GM19395 (cell line): ENCODE measurements at regions not wholly inside any gene's neighbourhood (a gene's known extent, or its start where the extent isn't known, plus 50 kb on each side); places are given as distances from the start of the nearest gene placed in this dataset.
"Not testable (repeated sequence)": the region's sequence is repeated elsewhere in the genome, so short reads cannot be mapped to it uniquely, and the experiment has no call there.

Experiments used
- ATAC-seq: cut with Tn5 transposase; IDR thresholded peaks from one replicate; pipeline ENCODE4 v1.9.1; 2021; ENCODE audit warnings: mild to moderate bottlenecking, moderate library complexity; ENCODE audit not compliant: unreplicated experiment

GRCh38 chr13:88188986-88189385, 517.8 kb downstream of the SLITRK5 start:
- no peak for ATAC-seq

GRCh38 chr13:88189728-88190127, 518.6 kb downstream of the SLITRK5 start:
- ATAC-seq: no peak

GRCh38 chr13:88196106-88196505, 524.9 kb downstream of the SLITRK5 start:
- no peak for ATAC-seq

GRCh38 chr13:88217372-88217771, 546.2 kb downstream of the SLITRK5 start:
- no peak for ATAC-seq

GRCh38 chr13:88217883-88218282, 546.7 kb downstream of the SLITRK5 start:
- no peak for ATAC-seq

GRCh38 chr13:88223958-88224357, 552.8 kb downstream of the SLITRK5 start:
- no peak for ATAC-seq

- no peak for ATAC-seq
Measured at GRCh38 chr13:88235441-88235840, 564.3 kb downstream of the SLITRK5 start.

- ATAC-seq: no peak
Measured at GRCh38 chr13:88246239-88246638, 575.1 kb downstream of the SLITRK5 start.

GRCh38 chr13:88248393-88248792, 577.2 kb downstream of the SLITRK5 start:
- no peak for ATAC-seq

- ATAC-seq: no peak
Measured at GRCh38 chr13:88257706-88258105, 586.5 kb downstream of the SLITRK5 start.

- ATAC-seq: no peak
Measured at GRCh38 chr13:88263808-88264207, 592.6 kb downstream of the SLITRK5 start.

- ATAC-seq: no peak
Measured at GRCh38 chr13:88281841-88282240, 610.7 kb downstream of the SLITRK5 start.

- no peak for ATAC-seq
Measured at GRCh38 chr13:88285329-88285728, 614.2 kb downstream of the SLITRK5 start.

GRCh38 chr13:88288326-88288725, 617.2 kb downstream of the SLITRK5 start:
- ATAC-seq: no peak

GRCh38 chr13:88291731-88292130, 620.6 kb downstream of the SLITRK5 start:
- ATAC-seq: not testable (repeated sequence)

- ATAC-seq: no peak
Measured at GRCh38 chr13:88294368-88294767, 623.2 kb downstream of the SLITRK5 start.

GRCh38 chr13:88303157-88303556, 632.0 kb downstream of the SLITRK5 start:
- no peak for ATAC-seq

GRCh38 chr13:88303605-88304004, 632.4 kb downstream of the SLITRK5 start:
- ATAC-seq: no peak

GRCh38 chr13:88314496-88314895, 643.3 kb downstream of the SLITRK5 start:
- ATAC-seq: no peak

- no peak for ATAC-seq
Measured at GRCh38 chr13:88329066-88329465, 657.9 kb downstream of the SLITRK5 start.

- ATAC-seq: no peak
Measured at GRCh38 chr13:88339271-88339741, 668.1 kb downstream of the SLITRK5 start.

- ATAC-seq: no peak
Measured at GRCh38 chr13:88345171-88345847, 674.1 kb downstream of the SLITRK5 start.

- ATAC-seq: no peak
Measured at GRCh38 chr13:88360761-88361160, 689.6 kb downstream of the SLITRK5 start.
